ENCODE measurements at regions not wholly inside any gene's neighbourhood (a gene's known extent, or its start where the extent isn't known, plus 50 kb on each side); places are given as distances from the start of the nearest gene placed in this dataset.

GRCh38 chr1:30538993-30539867, 184.2 kb downstream of the MATN1 start:
- TF ChIP-seq GATA2 (IDR thresholded peaks at IDR 0.05; ENCODE audit: low read depth, low read length) (no peak), GATA3 (IDR thresholded peaks at IDR 0.05; ENCODE audit: low read depth, low read length) (no peak)

All from SH-SY5Y (cell line).